SKM-1 treated with dmso at 0.1 percent for 144 hours (cell line): ENCODE measurements at regions not wholly inside any gene's neighbourhood (a gene's known extent, or its start where the extent isn't known, plus 50 kb on each side); places are given as distances from the start of the nearest gene placed in this dataset.

Source experiments
- DNase-seq: peaks from one replicate; lab custom pipeline; 2025; ENCODE audit not compliant: unreplicated experiment; lab: John Stamatoyannopoulos, UW

- no peak for DNase-seq
Observed at GRCh38 chr7:123324283-123324682, 124.5 kb upstream of the SLC13A1 start.

GRCh38 chr7:123323689-123324088 lies 123.9 kb upstream of the SLC13A1 start:
- DNase-seq = no peak

GRCh38 chr7:123321578-123321977 lies 121.8 kb upstream of the SLC13A1 start:
- DNase-seq = peak; percentile 65

- no peak for DNase-seq
Observed at GRCh38 chr7:123319911-123320310, 120.1 kb upstream of the SLC13A1 start.

GRCh38 chr7:123314886-123315285 lies 115.1 kb upstream of the SLC13A1 start:
- no peak for DNase-seq

- no peak for DNase-seq
Observed at GRCh38 chr7:123308254-123308951, 108.6 kb upstream of the SLC13A1 start.

- DNase-seq = peak; percentile 68
Observed at GRCh38 chr7:123305840-123306375, 106.1 kb upstream of the SLC13A1 start.

- DNase-seq = no peak
Observed at GRCh38 chr7:123303926-123304325, 104.2 kb upstream of the SLC13A1 start.

GRCh38 chr7:123296965-123297364 lies 97.2 kb upstream of the SLC13A1 start:
- no peak for DNase-seq

GRCh38 chr7:123293710-123294109 lies 93.9 kb upstream of the SLC13A1 start:
- DNase-seq = no peak

- no peak for DNase-seq
Observed at GRCh38 chr7:123292227-123292626, 92.5 kb upstream of the SLC13A1 start.

GRCh38 chr7:123289200-123289599 lies 89.4 kb upstream of the SLC13A1 start:
- DNase-seq = no peak

GRCh38 chr7:123285076-123285700 lies 85.4 kb upstream of the SLC13A1 start:
- DNase-seq = no peak

GRCh38 chr7:123283373-123283772 lies 83.6 kb upstream of the SLC13A1 start:
- DNase-seq = no peak

GRCh38 chr7:123282181-123282580 lies 82.4 kb upstream of the SLC13A1 start:
- DNase-seq = no peak

- DNase-seq = no peak
Observed at GRCh38 chr7:123279949-123280348, 80.2 kb upstream of the SLC13A1 start.

GRCh38 chr7:123275036-123275753 lies 75.4 kb upstream of the SLC13A1 start:
- DNase-seq = no peak

GRCh38 chr7:123273185-123273584 lies 73.4 kb upstream of the SLC13A1 start:
- DNase-seq = no peak

GRCh38 chr7:123271856-123272255 lies 72.1 kb upstream of the SLC13A1 start:
- no peak for DNase-seq

GRCh38 chr7:123271231-123271630 lies 71.5 kb upstream of the SLC13A1 start:
- no peak for DNase-seq

- no peak for DNase-seq
Observed at GRCh38 chr7:123270570-123270969, 70.8 kb upstream of the SLC13A1 start.

GRCh38 chr7:123265853-123266252 lies 66.1 kb upstream of the SLC13A1 start:
- no peak for DNase-seq
